Endothelial cell (in vitro differentiated cells): ENCODE measurements at regions not wholly inside any gene's neighbourhood (a gene's known extent, or its start where the extent isn't known, plus 50 kb on each side); places are given as distances from the start of the nearest gene placed in this dataset.

Experiments used
- DNase-seq: peaks from one replicate; pipeline ENCODE4 v3.0.0; 2021; ENCODE audit warnings: low spot score
- H3K27ac Mint-ChIP-seq: one replicate; pipeline ENCODE4 v1.8.0; 2021; ENCODE audit warnings: mixed read lengths, inconsistent platforms; ENCODE audit not compliant: unreplicated experiment
- H3K27me3 Mint-ChIP-seq: one replicate; pipeline ENCODE4 v1.8.0; 2021; ENCODE audit warnings: mild to moderate bottlenecking, moderate library complexity, mixed read lengths, inconsistent platforms; ENCODE audit not compliant: unreplicated experiment
- H3K36me3 Mint-ChIP-seq: one replicate; pipeline ENCODE4 v1.8.0; 2021; ENCODE audit warnings: mild to moderate bottlenecking, low read depth, mixed read lengths, inconsistent platforms; ENCODE audit not compliant: unreplicated experiment
- H3K4me1 Mint-ChIP-seq: one replicate; pipeline ENCODE4 v1.8.0; 2021; ENCODE audit warnings: mild to moderate bottlenecking, mixed read lengths, inconsistent platforms; ENCODE audit not compliant: unreplicated experiment
- H3K4me3 Mint-ChIP-seq: one replicate; pipeline ENCODE4 v1.8.0; 2021; ENCODE audit warnings: mild to moderate bottlenecking, mixed read lengths, inconsistent platforms; ENCODE audit not compliant: unreplicated experiment
- H3K9me3 Mint-ChIP-seq: one replicate; pipeline ENCODE4 v1.8.0; 2021; ENCODE audit warnings: mixed read lengths, inconsistent platforms; ENCODE audit not compliant: unreplicated experiment
- CTCF ChIP-seq: fragments of 200-600 bp; sonication (generic); IDR thresholded peaks from one replicate; pipeline ENCODE4 v1.5.0; 2021; ENCODE audit warnings: antibody characterized with exemption; ENCODE audit not compliant: unreplicated experiment

- Mint-ChIP-seq H3K27ac (no peak overlapping the region), H3K4me1 (no peaks in the 10 kb centered on the region), H3K36me3 (no peaks in the 10 kb centered on the region), H3K27me3 (no peaks in the 10 kb centered on the region), H3K9me3 (no peaks in the 10 kb centered on the region), H3K4me3 (no peak overlapping the region)
- DNase-seq: no peak
- no peak for TF ChIP-seq CTCF
Observed at GRCh38 chr5:8317335-8317734, 448.4 kb downstream of the MTRR start.

- Mint-ChIP-seq H3K4me3 (no peak overlapping the region), H3K27ac (no peak overlapping the region), H3K27me3 (no peaks in the 10 kb centered on the region), H3K36me3 (no peaks in the 10 kb centered on the region), H3K4me1 (no peaks in the 10 kb centered on the region), H3K9me3 (no peaks in the 10 kb centered on the region)
- no peak for TF ChIP-seq CTCF
- no peak for DNase-seq
Observed at GRCh38 chr5:8320244-8320643, 451.3 kb downstream of the MTRR start.

GRCh38 chr5:8321272-8321671 is 452.3 kb downstream of the MTRR start:
- H3K4me1 Mint-ChIP-seq: no peaks in the 10 kb centered on the region
- no peak for TF ChIP-seq CTCF
- H3K9me3 Mint-ChIP-seq: no peaks in the 10 kb centered on the region
- H3K4me3 Mint-ChIP-seq: no peak overlapping the region
- no peaks in the 10 kb centered on the region for H3K27me3 Mint-ChIP-seq
- no peak overlapping the region for H3K27ac Mint-ChIP-seq
- DNase-seq: no peak
- H3K36me3 Mint-ChIP-seq: no peaks in the 10 kb centered on the region

- no peak for TF ChIP-seq CTCF
- Mint-ChIP-seq H3K9me3 (no peaks in the 10 kb centered on the region), H3K4me3 (no peak overlapping the region), H3K36me3 (no peaks in the 10 kb centered on the region), H3K27ac (no peak overlapping the region), H3K27me3 (no peaks in the 10 kb centered on the region), H3K4me1 (no peaks in the 10 kb centered on the region)
- no peak for DNase-seq
Observed at GRCh38 chr5:8322484-8322883, 453.5 kb downstream of the MTRR start.

GRCh38 chr5:8327016-8327415 is 458.1 kb downstream of the MTRR start:
- no peak for DNase-seq
- no peaks in the 10 kb centered on the region for H3K9me3 Mint-ChIP-seq
- H3K4me3 Mint-ChIP-seq: no peak overlapping the region
- no peaks in the 10 kb centered on the region for H3K4me1 Mint-ChIP-seq
- no peaks in the 10 kb centered on the region for H3K27me3 Mint-ChIP-seq
- TF ChIP-seq CTCF: no peak
- no peaks in the 10 kb centered on the region for H3K36me3 Mint-ChIP-seq
- H3K27ac Mint-ChIP-seq: no peak overlapping the region
